Astrocyte (in vitro differentiated cells and primary cell): ENCODE measurements at regions not wholly inside any gene's neighbourhood (a gene's known extent, or its start where the extent isn't known, plus 50 kb on each side); places are given as distances from the start of the nearest gene placed in this dataset.

Source experiments
- EZH2 ChIP-seq: IDR thresholded peaks from 2 replicates; pipeline ENCODE4 v1.6.1; 2012; ENCODE audit warnings: mild to moderate bottlenecking, low read length, inconsistent platforms; ENCODE audit not compliant: insufficient read depth
- TF ChIP-seq, protein P1 (sequence below): IDR thresholded peaks from 2 replicates; pipeline ENCODE4 v1.5.1; 2011; ENCODE audit warnings: low read depth, mild to moderate bottlenecking, inconsistent platforms, low read length, moderate library complexity; ENCODE audit not compliant: insufficient read depth

DNA sequence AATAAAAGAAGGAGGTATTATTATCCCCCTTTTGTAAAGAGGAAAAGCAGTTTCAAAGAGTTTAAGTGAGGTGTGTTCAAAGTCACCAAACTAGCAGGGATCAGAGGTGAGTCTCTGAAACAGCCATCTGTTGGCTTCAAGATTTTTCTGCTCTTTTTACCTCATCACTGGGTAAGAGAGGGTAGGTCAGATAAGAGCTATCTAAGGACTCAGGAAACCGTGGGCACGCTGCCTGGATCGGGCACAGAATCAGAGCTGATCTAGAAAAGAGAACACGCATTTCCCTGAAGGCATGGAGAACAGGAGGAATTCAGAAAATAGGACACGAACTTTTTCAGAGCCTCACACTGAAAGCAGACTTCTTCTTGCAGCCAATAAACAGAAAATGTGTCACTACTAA, 65.8 kb upstream of the LY86 start:
- TF ChIP-seq, protein P1, sequence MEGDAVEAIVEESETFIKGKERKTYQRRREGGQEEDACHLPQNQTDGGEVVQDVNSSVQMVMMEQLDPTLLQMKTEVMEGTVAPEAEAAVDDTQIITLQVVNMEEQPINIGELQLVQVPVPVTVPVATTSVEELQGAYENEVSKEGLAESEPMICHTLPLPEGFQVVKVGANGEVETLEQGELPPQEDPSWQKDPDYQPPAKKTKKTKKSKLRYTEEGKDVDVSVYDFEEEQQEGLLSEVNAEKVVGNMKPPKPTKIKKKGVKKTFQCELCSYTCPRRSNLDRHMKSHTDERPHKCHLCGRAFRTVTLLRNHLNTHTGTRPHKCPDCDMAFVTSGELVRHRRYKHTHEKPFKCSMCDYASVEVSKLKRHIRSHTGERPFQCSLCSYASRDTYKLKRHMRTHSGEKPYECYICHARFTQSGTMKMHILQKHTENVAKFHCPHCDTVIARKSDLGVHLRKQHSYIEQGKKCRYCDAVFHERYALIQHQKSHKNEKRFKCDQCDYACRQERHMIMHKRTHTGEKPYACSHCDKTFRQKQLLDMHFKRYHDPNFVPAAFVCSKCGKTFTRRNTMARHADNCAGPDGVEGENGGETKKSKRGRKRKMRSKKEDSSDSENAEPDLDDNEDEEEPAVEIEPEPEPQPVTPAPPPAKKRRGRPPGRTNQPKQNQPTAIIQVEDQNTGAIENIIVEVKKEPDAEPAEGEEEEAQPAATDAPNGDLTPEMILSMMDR, result no peak
- TF ChIP-seq EZH2, result no peak
